ENCODE measurements at regions not wholly inside any gene's neighbourhood (a gene's known extent, or its start where the extent isn't known, plus 50 kb on each side); places are given as distances from the start of the nearest gene placed in this dataset.

DNA sequence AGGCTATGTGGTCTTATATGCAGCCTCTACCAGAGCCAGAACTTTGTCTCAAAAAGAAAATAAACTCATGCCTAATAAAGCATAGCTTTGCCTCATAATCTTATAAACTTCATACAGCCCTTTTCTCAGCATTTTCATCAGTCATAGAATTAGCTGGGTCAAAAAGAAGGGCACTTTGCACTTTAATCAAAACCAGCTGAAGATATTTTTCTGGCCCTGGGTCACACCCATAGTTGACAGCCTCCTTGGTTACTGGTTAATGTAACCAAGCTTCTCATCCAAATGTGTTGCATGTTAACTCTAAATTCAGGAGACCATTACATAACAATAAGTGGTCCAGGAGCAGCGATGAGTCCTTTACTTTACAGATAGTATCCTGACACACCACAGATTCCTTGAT is 558.2 kb downstream of the FLRT2 start:
- TF ChIP-seq, protein P1, sequence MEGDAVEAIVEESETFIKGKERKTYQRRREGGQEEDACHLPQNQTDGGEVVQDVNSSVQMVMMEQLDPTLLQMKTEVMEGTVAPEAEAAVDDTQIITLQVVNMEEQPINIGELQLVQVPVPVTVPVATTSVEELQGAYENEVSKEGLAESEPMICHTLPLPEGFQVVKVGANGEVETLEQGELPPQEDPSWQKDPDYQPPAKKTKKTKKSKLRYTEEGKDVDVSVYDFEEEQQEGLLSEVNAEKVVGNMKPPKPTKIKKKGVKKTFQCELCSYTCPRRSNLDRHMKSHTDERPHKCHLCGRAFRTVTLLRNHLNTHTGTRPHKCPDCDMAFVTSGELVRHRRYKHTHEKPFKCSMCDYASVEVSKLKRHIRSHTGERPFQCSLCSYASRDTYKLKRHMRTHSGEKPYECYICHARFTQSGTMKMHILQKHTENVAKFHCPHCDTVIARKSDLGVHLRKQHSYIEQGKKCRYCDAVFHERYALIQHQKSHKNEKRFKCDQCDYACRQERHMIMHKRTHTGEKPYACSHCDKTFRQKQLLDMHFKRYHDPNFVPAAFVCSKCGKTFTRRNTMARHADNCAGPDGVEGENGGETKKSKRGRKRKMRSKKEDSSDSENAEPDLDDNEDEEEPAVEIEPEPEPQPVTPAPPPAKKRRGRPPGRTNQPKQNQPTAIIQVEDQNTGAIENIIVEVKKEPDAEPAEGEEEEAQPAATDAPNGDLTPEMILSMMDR (IDR thresholded peaks at IDR 0.05): no peak
- no peak for TF ChIP-seq POLR2A (IDR thresholded peaks at IDR 0.05)

Data from right lobe of liver (tissue), 4 donors.